ENCODE measurements at regions not wholly inside any gene's neighbourhood (a gene's known extent, or its start where the extent isn't known, plus 50 kb on each side); places are given as distances from the start of the nearest gene placed in this dataset.

DNA sequence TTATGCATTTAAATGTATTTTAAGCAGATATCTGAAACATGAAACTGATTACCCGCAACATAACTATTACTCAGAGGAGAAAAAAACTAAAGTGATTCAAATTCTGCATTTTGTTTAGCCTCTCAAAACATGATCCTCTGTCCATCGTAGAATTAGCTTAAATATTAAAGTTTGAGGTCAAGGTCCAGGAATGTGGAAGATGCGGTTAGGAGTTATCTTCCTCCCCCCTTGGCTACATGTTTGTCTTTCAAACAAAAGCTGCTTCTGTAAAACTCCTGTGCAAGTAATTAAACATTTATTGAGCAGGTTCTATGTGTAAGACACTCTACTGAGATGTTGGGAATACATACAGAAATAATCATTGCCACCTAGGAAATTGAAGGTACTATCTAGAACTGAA is 175.0 kb upstream of the ISL1 start:
- TF ChIP-seq, protein P1, sequence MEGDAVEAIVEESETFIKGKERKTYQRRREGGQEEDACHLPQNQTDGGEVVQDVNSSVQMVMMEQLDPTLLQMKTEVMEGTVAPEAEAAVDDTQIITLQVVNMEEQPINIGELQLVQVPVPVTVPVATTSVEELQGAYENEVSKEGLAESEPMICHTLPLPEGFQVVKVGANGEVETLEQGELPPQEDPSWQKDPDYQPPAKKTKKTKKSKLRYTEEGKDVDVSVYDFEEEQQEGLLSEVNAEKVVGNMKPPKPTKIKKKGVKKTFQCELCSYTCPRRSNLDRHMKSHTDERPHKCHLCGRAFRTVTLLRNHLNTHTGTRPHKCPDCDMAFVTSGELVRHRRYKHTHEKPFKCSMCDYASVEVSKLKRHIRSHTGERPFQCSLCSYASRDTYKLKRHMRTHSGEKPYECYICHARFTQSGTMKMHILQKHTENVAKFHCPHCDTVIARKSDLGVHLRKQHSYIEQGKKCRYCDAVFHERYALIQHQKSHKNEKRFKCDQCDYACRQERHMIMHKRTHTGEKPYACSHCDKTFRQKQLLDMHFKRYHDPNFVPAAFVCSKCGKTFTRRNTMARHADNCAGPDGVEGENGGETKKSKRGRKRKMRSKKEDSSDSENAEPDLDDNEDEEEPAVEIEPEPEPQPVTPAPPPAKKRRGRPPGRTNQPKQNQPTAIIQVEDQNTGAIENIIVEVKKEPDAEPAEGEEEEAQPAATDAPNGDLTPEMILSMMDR (IDR thresholded peaks at IDR 0.05), result no peak
- TF ChIP-seq POLR2A (IDR thresholded peaks at IDR 0.05), result no peak

All from ovary (tissue), 3 donors.